ENCODE measurements at regions not wholly inside any gene's neighbourhood (a gene's known extent, or its start where the extent isn't known, plus 50 kb on each side); places are given as distances from the start of the nearest gene placed in this dataset.

DNA sequence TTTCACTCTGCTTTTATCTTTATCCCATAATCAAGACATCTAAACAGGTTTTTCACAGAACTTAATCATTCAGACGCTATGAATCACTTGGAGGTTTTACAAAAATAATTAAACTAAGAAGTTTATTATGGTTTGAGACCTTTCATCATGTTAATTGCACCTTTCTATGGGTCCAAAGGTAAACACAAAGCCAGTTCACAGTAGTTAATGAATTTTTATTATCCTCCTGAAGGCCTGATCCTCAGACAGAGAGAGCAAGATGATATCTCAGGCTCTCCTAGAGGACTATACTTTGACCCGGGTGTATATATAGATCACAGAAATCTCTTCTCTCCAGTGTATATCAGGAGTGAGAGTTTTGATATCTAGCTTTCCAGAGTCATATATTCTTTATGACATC lies 1044.3 kb upstream of the RAG2 start:
- ChIA-PET CTCF (ENCODE audit: unreplicated experiment) (no interaction called here), POLR2A (no interaction called here)
- H3K79me2 ChIP-seq (ENCODE audit: insufficient read depth, low read depth, low read length) = no peaks in the 10 kb centered on the region
- no peaks in the 10 kb centered on the region; the same call in 1 of the 2 replicates for H3K9me3 ChIP-seq (ENCODE audit: low read length)
- H4K20me1 ChIP-seq (ENCODE audit: insufficient read depth, low read length) = no peaks in the 10 kb centered on the region
- no peak overlapping the region for H3K27ac ChIP-seq (ENCODE audit: low read depth, low read length, poor library complexity, severe bottlenecking)
- BruUV-seq (replicated peaks) = no TSS peak
- DNase-seq (ENCODE audit: low spot score) = no peak
- no peaks in the 10 kb centered on the region for H3K9me2 ChIP-seq (ENCODE audit: insufficient read depth, low read length)
- TF ChIP-seq EZH2phosphoT487 (IDR thresholded peaks at IDR 0.05; ENCODE audit: borderline replicate concordance, low read depth, low read length) = no peak
- no peak for TF ChIP-seq CTCF (conservative IDR thresholded peaks at IDR 0.05; ENCODE audit: low read length)
- H3K4me2 ChIP-seq (ENCODE audit: low read length) = no peak overlapping the region
- no peaks in the 10 kb centered on the region for H3K4me1 ChIP-seq (ENCODE audit: insufficient read depth, low read length, poor library complexity, severe bottlenecking)
- intact Hi-C loops (cut with micrococcal nuclease; ENCODE audit: unreplicated experiment) = no loop called here
- no peaks in the 10 kb centered on the region for H3K36me3 ChIP-seq (ENCODE audit: insufficient read depth, low read length)
- no peak overlapping the region for H3K4me3 ChIP-seq (ENCODE audit: low read depth, low read length, poor library complexity, severe bottlenecking)
- H2AFZ ChIP-seq (ENCODE audit: low read length) = no peak overlapping the region

GRCh38 chr11:37632748-37633147 lies 1034.7 kb upstream of the RAG2 start:
- TF ChIP-seq CTCF (conservative IDR thresholded peaks at IDR 0.05; ENCODE audit: low read length) = no peak
- no peak for TF ChIP-seq EZH2phosphoT487 (IDR thresholded peaks at IDR 0.05; ENCODE audit: borderline replicate concordance, low read depth, low read length)
- Histone ChIP-seq H3K4me2 (ENCODE audit: low read length) (no peak overlapping the region), H3K9me3 (ENCODE audit: low read length) (no peaks in the 10 kb centered on the region; the same call in 1 of the 2 replicates), H3K79me2 (ENCODE audit: insufficient read depth, low read depth, low read length) (no peaks in the 10 kb centered on the region), H3K9me2 (ENCODE audit: insufficient read depth, low read length) (no peaks in the 10 kb centered on the region), H2AFZ (ENCODE audit: low read length) (no peak overlapping the region), H4K20me1 (ENCODE audit: insufficient read depth, low read length) (no peaks in the 10 kb centered on the region), H3K27ac (ENCODE audit: low read depth, low read length, poor library complexity, severe bottlenecking) (no peak overlapping the region), H3K4me1 (ENCODE audit: insufficient read depth, low read length, poor library complexity, severe bottlenecking) (no peaks in the 10 kb centered on the region), H3K36me3 (ENCODE audit: insufficient read depth, low read length) (no peaks in the 10 kb centered on the region), H3K4me3 (ENCODE audit: low read depth, low read length, poor library complexity, severe bottlenecking) (no peak overlapping the region)
- ChIA-PET CTCF (ENCODE audit: unreplicated experiment) (no interaction called here), POLR2A (interaction anchor here (0.8 kb wide), 1 partner anchor 45 kb away, joined by 4 read pairs; no protein-coding TSS in a partner anchor)
- BruUV-seq (replicated peaks) = no TSS peak
- no peak for DNase-seq (ENCODE audit: low spot score)
- intact Hi-C loops (cut with micrococcal nuclease; ENCODE audit: unreplicated experiment) = no loop called here

GRCh38 chr11:37630866-37631265 lies 1032.8 kb upstream of the RAG2 start:
- H3K36me3 ChIP-seq (ENCODE audit: insufficient read depth, low read length) = no peaks in the 10 kb centered on the region
- no TSS peak for BruUV-seq (replicated peaks)
- no peak overlapping the region for H3K4me3 ChIP-seq (ENCODE audit: low read depth, low read length, poor library complexity, severe bottlenecking)
- intact Hi-C loops (cut with micrococcal nuclease; ENCODE audit: unreplicated experiment) = no loop called here
- no peak overlapping the region for H3K27ac ChIP-seq (ENCODE audit: low read depth, low read length, poor library complexity, severe bottlenecking)
- no peak overlapping the region for H2AFZ ChIP-seq (ENCODE audit: low read length)
- DNase-seq (ENCODE audit: low spot score) = no peak
- no peaks in the 10 kb centered on the region; the same call in 1 of the 2 replicates for H3K9me3 ChIP-seq (ENCODE audit: low read length)
- H3K79me2 ChIP-seq (ENCODE audit: insufficient read depth, low read depth, low read length) = no peaks in the 10 kb centered on the region
- no peaks in the 10 kb centered on the region for H3K4me1 ChIP-seq (ENCODE audit: insufficient read depth, low read length, poor library complexity, severe bottlenecking)
- H3K4me2 ChIP-seq (ENCODE audit: low read length) = no peak overlapping the region
- TF ChIP-seq EZH2phosphoT487 (IDR thresholded peaks at IDR 0.05; ENCODE audit: borderline replicate concordance, low read depth, low read length) = no peak
- no peak for TF ChIP-seq CTCF (conservative IDR thresholded peaks at IDR 0.05; ENCODE audit: low read length)
- no peaks in the 10 kb centered on the region for H4K20me1 ChIP-seq (ENCODE audit: insufficient read depth, low read length)
- H3K9me2 ChIP-seq (ENCODE audit: insufficient read depth, low read length) = no peaks in the 10 kb centered on the region
- CTCF ChIA-PET (ENCODE audit: unreplicated experiment) = no interaction called here
- POLR2A ChIA-PET = no interaction called here

Measured in OCI-LY7 (cell line).